IMR-90 (cell line): ENCODE measurements at regions not wholly inside any gene's neighbourhood (a gene's known extent, or its start where the extent isn't known, plus 50 kb on each side); places are given as distances from the start of the nearest gene placed in this dataset.

Experiments used
- ATAC-seq: fragments of 200-7000 bp; cut with Tn5 transposase; 2 replicates; pipeline ENCODE4 v1.9.1; 2020; ENCODE audit warnings: low read depth, mild to moderate bottlenecking, moderate library complexity
- BruUV-seq: library from RNA; stranded (reverse); fragments of 400-500 nt; replicated peaks from 2 replicates; lab custom pipeline; 2021; lab: Mats Ljungman, UMichigan
- CTCF ChIA-PET: fragments of 300-600 bp; formaldehyde crosslinking; extraction: SDS; loops from one replicate; lab custom pipeline; 2021; ENCODE audit warnings: antibody characterized with exemption; lab: Yijun Ruan, JAX
- POLR2A ChIA-PET: fragments of 300-600 bp; sonication (Branson Sonifier 250); formaldehyde crosslinking; loops from one replicate; lab custom pipeline; 2022; ENCODE audit warnings: antibody characterized with exemption; ENCODE audit not compliant: unreplicated experiment; lab: Charles Lee
- DNase-seq: peaks from one replicate; pipeline ENCODE4 v3.0.0; 2013
- H2AFZ ChIP-seq: replicated peaks from 2 replicates; pipeline ENCODE3; 2013; ENCODE audit warnings: low read length, mild to moderate bottlenecking; ENCODE audit not compliant: poor library complexity
- H2AK5ac ChIP-seq: 2 replicates; pipeline ENCODE4 v1.6.1; 2013; ENCODE audit warnings: low read depth, low read length, inconsistent platforms
- H2AK9ac ChIP-seq: replicated peaks from 2 replicates; pipeline ENCODE3; 2013; ENCODE audit warnings: mild to moderate bottlenecking, low read depth, low read length, moderate library complexity; ENCODE audit not compliant: poor library complexity
- H2BK120ac ChIP-seq: 2 replicates; pipeline ENCODE4 v1.6.1; 2013; ENCODE audit warnings: low read depth, low read length, inconsistent platforms
- H2BK15ac ChIP-seq: 3 replicates; pipeline ENCODE4 v1.6.1; 2013; ENCODE audit warnings: low read depth, low read length, inconsistent platforms
- H2BK20ac ChIP-seq: 2 replicates; pipeline ENCODE4 v1.6.1; 2013; ENCODE audit warnings: low read depth, mild to moderate bottlenecking, inconsistent platforms, low read length, moderate library complexity
- H2BK5ac ChIP-seq: 2 replicates; pipeline ENCODE4 v1.6.1; 2013; ENCODE audit warnings: mild to moderate bottlenecking, low read depth, low read length, inconsistent platforms; ENCODE audit not compliant: poor library complexity, severe bottlenecking
- H3K14ac ChIP-seq: replicated peaks from 2 replicates; pipeline ENCODE4 v1.6.1; 2013; ENCODE audit warnings: low read depth, low read length, inconsistent platforms
- H3K18ac ChIP-seq: 2 replicates; pipeline ENCODE4 v1.6.1; 2013; ENCODE audit warnings: low read depth, low read length, control low read depth
- H3K23ac ChIP-seq: 2 replicates; pipeline ENCODE4 v1.6.1; 2013; ENCODE audit warnings: low read depth, low read length, inconsistent platforms
- H3K27ac ChIP-seq: 2 replicates; pipeline ENCODE4 v1.5.1; 2013; ENCODE audit warnings: mild to moderate bottlenecking, control low read depth, low read length; ENCODE audit not compliant: insufficient read depth
- H3K27me3 ChIP-seq: 2 replicates; pipeline ENCODE4 v1.6.1; 2013; ENCODE audit warnings: low read length; ENCODE audit not compliant: control insufficient read depth, insufficient read depth
- H3K36me3 ChIP-seq: 2 replicates; pipeline ENCODE4 v1.6.1; 2013; ENCODE audit warnings: low read length, mixed read lengths; ENCODE audit not compliant: control insufficient read depth, insufficient read depth
- H3K4ac ChIP-seq: 2 replicates; pipeline ENCODE4 v1.6.1; 2013; ENCODE audit warnings: low read depth, low read length, inconsistent platforms
- H3K4me1 ChIP-seq: 2 replicates; pipeline ENCODE4 v1.6.1; 2013; ENCODE audit warnings: low read length, mixed read lengths; ENCODE audit not compliant: control insufficient read depth, insufficient read depth
- H3K4me2 ChIP-seq: 2 replicates; pipeline ENCODE4 v1.6.1; 2013; ENCODE audit warnings: low read depth, mild to moderate bottlenecking, control low read depth, low read length, moderate library complexity
- H3K4me3 ChIP-seq: 2 replicates; pipeline ENCODE4 v1.5.1; 2013; ENCODE audit warnings: low read depth, mild to moderate bottlenecking, control low read depth, low read length, moderate library complexity; ENCODE audit not compliant: insufficient read depth
- H3K56ac ChIP-seq: 2 replicates; pipeline ENCODE4 v1.6.1; 2013; ENCODE audit warnings: low read length, inconsistent platforms; ENCODE audit not compliant: insufficient read depth; ENCODE audit errors: extremely low read depth
- H3K79me1 ChIP-seq, 2 experiments: 2 replicates each; pipeline ENCODE4 v1.6.1; 2013; ENCODE audit warnings: low read length in 2 of 2, inconsistent platforms in 1 of 2, low read depth in 1 of 2
- H3K9ac ChIP-seq: 2 replicates; pipeline ENCODE4 v1.6.1; 2013; ENCODE audit warnings: low read depth, low read length, control low read depth
- H3K9me1 ChIP-seq: 2 replicates; pipeline ENCODE4 v1.6.1; 2013; ENCODE audit warnings: low read length, inconsistent platforms; ENCODE audit not compliant: insufficient read depth
- H3K9me3 ChIP-seq: 2 replicates; pipeline ENCODE4 v1.6.1; 2013; ENCODE audit warnings: low read length; ENCODE audit not compliant: control insufficient read depth, insufficient read depth
- H4K20me1 ChIP-seq: 2 replicates; pipeline ENCODE4 v1.6.1; 2013; ENCODE audit warnings: low read length, inconsistent platforms; ENCODE audit not compliant: insufficient read depth
- H4K5ac ChIP-seq: 2 replicates; pipeline ENCODE4 v1.6.1; 2013; ENCODE audit warnings: mild to moderate bottlenecking, low read depth, low read length, control low read depth
- H4K8ac ChIP-seq, 2 experiments: 2 replicates each; pipeline ENCODE4 v1.6.1; 2013; ENCODE audit warnings: low read depth in 2 of 2, low read length in 2 of 2, control low read depth in 1 of 2, inconsistent platforms in 1 of 2
- H4K91ac ChIP-seq: 2 replicates; pipeline ENCODE4 v1.6.1; 2013; ENCODE audit warnings: low read depth, low read length, inconsistent platforms; ENCODE audit not compliant: insufficient read depth
- RAD21 ChIP-seq: IDR thresholded peaks from 2 replicates; pipeline ENCODE4 v1.6.1; 2012; ENCODE audit warnings: low read length, improper control_type of control experiment
- RCOR1 ChIP-seq: IDR thresholded peaks from 2 replicates; pipeline ENCODE4 v1.6.1; 2012; ENCODE audit warnings: mild to moderate bottlenecking, low read length, improper control_type of control experiment; ENCODE audit not compliant: insufficient replicate concordance
- WGBS, 2 experiments: methylation state at CpG; one replicate each; pipeline versions ENCODE4 v1.1.5 to v1.1.7; 2013; ENCODE audit warnings: missing lambda C conversion rate in 2 of 2; ENCODE audit not compliant: insufficient read length in 1 of 2; ENCODE audit errors: extremely low coverage in 2 of 2; 5-methylcytosine and 5-hydroxymethylcytosine counted together
- dilution Hi-C: fragments of 300-500 bp; cut with HindIII; formaldehyde crosslinking; loops from one replicate; pipeline ENCODE4 v1.14.3; 2018; ENCODE audit warnings: low sequenced_read_pairs; ENCODE audit not compliant: unreplicated experiment
- in situ Hi-C: fragments of 300-500 bp; cut with MboI; formaldehyde crosslinking; loops from 3 replicates; pipeline ENCODE4 v1.14.3; 2019; ENCODE audit warnings: low sequenced_read_pairs, inconsistent platforms, mixed read lengths
- intact Hi-C: fragments of 100-400 bp; cut with micrococcal nuclease; formaldehyde crosslinking; loops from 2 replicates; pipeline ENCODE4 v1.10.0; 2022

- H3K4me1 ChIP-seq = no peaks in the 10 kb centered on the region
- H3K4ac ChIP-seq = no peak overlapping the region
- H4K91ac ChIP-seq = no peak overlapping the region
- dilution Hi-C loops (no loop called here), in situ Hi-C loops (no loop called here), intact Hi-C loops (no loop called here)
- H2BK5ac ChIP-seq = no peak overlapping the region
- no peak overlapping the region for H2AK5ac ChIP-seq
- H3K27me3 ChIP-seq = no peaks in the 10 kb centered on the region
- no peak overlapping the region for H3K18ac ChIP-seq
- no CpG with 5 or more reads among the region's 3 CpGs for WGBS, 2 experiments
- POLR2A ChIA-PET = no interaction called here
- DNase-seq (no peak), ATAC-seq (no peak)
- TF ChIP-seq RCOR1 = no peak
- TF ChIP-seq RAD21 = no peak
- H3K14ac ChIP-seq = no peak overlapping the region
- BruUV-seq = no TSS peak
- H3K27ac ChIP-seq = no peak overlapping the region
- H4K20me1 ChIP-seq = no peaks in the 10 kb centered on the region
- CTCF ChIA-PET = no interaction called here
- H3K9me3 ChIP-seq = no peaks in the 10 kb centered on the region
- H3K4me3 ChIP-seq = no peak overlapping the region
- no peak overlapping the region for H4K5ac ChIP-seq
- H3K23ac ChIP-seq = no peak overlapping the region
- H3K9me1 ChIP-seq = no peaks in the 10 kb centered on the region
- no peaks in the 10 kb centered on the region for H3K36me3 ChIP-seq
- H2BK20ac ChIP-seq = no peak overlapping the region
- no peak overlapping the region for H2BK120ac ChIP-seq
- no peaks in the 10 kb centered on the region for H3K79me1 ChIP-seq
- H3K9ac ChIP-seq = no peak overlapping the region
- no peak overlapping the region for H3K56ac ChIP-seq
- H2BK15ac ChIP-seq = no peak overlapping the region
- no peak overlapping the region for H2AFZ ChIP-seq
- no peak overlapping the region for H2AK9ac ChIP-seq
- H3K4me2 ChIP-seq = no peak overlapping the region
- no peak overlapping the region for H4K8ac ChIP-seq
Observed at GRCh38 chr11:57056735-57057134, 68.0 kb downstream of the OR5AK2 start.
